ENCODE measurements at regions not wholly inside any gene's neighbourhood (a gene's known extent, or its start where the extent isn't known, plus 50 kb on each side); places are given as distances from the start of the nearest gene placed in this dataset.

DNA sequence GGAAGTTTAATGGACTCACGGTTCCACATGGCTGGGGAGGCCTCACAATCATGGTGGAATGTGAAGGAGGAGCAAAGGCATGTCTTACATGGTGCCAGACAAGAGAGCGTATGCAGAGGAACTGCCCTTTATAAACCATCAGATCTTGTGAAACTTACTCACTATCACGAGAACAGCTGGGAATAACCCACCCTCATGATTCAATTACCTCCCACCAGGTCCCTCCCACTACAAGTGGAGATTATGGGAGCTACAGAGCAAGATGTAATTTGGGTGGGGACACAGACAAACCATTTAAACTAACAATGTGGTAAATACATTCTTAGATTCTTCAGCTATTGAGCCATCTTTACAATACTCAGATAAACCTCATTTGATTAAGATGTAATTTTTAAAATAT is 176.1 kb downstream of the SH3BP4 start:
- H3K56ac ChIP-seq (replicated peaks; ENCODE audit: insufficient read length, low read depth, low read length), result no peak overlapping the region
- no peaks in the 10 kb centered on the region for H4K20me1 ChIP-seq (replicated peaks in 1 of 2; ENCODE audit: control insufficient read depth in 1 of 2, insufficient read depth in 2 of 2, low read length in 2 of 2)
- no peak overlapping the region for H3K9ac ChIP-seq (replicated peaks in 1 of 4; ENCODE audit: extremely low read depth in 1 of 4, low read depth in 3 of 4, low read length in 3 of 4)
- no peak overlapping the region for H3K18ac ChIP-seq (ENCODE audit: extremely low read depth, low read length)
- H3K14ac ChIP-seq (ENCODE audit: insufficient read length), result no peak overlapping the region
- no peaks in the 10 kb centered on the region for H3K79me1 ChIP-seq (ENCODE audit: low read depth, low read length)
- no peak overlapping the region for H2BK15ac ChIP-seq (ENCODE audit: low read length)
- H3K23me2 ChIP-seq (ENCODE audit: low read depth, low read length), result no peaks in the 10 kb centered on the region
- H3K27me3 ChIP-seq (replicated peaks in 1 of 4; ENCODE audit: control insufficient read depth in 3 of 4, extremely low read depth in 1 of 4, insufficient read depth in 3 of 4, low read length in 3 of 4), result peaks cover 21 to 69% (median 48%) of the 10 kb centered on the region in 4 experiments
- no peak for DNase-seq (ENCODE audit: low read depth in 1 of 2, low spot score in 2 of 2)
- ChIA-PET POLR2A (ENCODE audit: partially characterized antibody) (no interaction called here), CTCF (ENCODE audit: partially characterized antibody) (interaction anchor here (1.5 kb wide), 1 partner anchor 21 kb away, joined by 4 read pairs; no protein-coding TSS in a partner anchor)
- H2BK120ac ChIP-seq (replicated peaks; ENCODE audit: low read depth, low read length), result no peak overlapping the region
- no peak overlapping the region for H2BK5ac ChIP-seq (ENCODE audit: low read depth, low read length)
- no peak overlapping the region for H2BK12ac ChIP-seq (ENCODE audit: low read depth, low read length)
- H3K4me2 ChIP-seq (ENCODE audit: insufficient read depth in 1 of 2, low read depth in 2 of 2, low read length in 2 of 2), result no peak overlapping the region
- H3K27ac ChIP-seq (ENCODE audit: low read depth, low read length), result no peak overlapping the region
- no peak overlapping the region for H2BK20ac ChIP-seq (ENCODE audit: low read length)
- H3K4me1 ChIP-seq (replicated peaks in 1 of 4; ENCODE audit: control insufficient read depth in 3 of 4, insufficient read depth in 4 of 4, low read length in 3 of 4), result peaks cover 0 to 5% (median 0%) of the 10 kb centered on the region in 4 experiments; a peak in 1 of 7 replicates
- no peaks in the 10 kb centered on the region for H3K36me3 ChIP-seq (ENCODE audit: control insufficient read depth in 2 of 4, insufficient read depth in 4 of 4, low read length in 3 of 4)
- no peak overlapping the region for H2AFZ ChIP-seq (ENCODE audit: low read length)
- H3K79me2 ChIP-seq (ENCODE audit: control insufficient read depth in 1 of 2, insufficient read depth in 2 of 2, low read length in 2 of 2), result no peaks in the 10 kb centered on the region
- no peak overlapping the region for H3K4ac ChIP-seq (replicated peaks; ENCODE audit: insufficient read length, low read depth, low read length)
- H4K5ac ChIP-seq (ENCODE audit: insufficient read length, low read depth, low read length), result no peak overlapping the region
- H3K9me3 ChIP-seq (ENCODE audit: insufficient read depth in 2 of 2, low read depth in 1 of 2, low read length in 1 of 2), result no peaks in the 10 kb centered on the region
- WGBS, 2 experiments (ENCODE audit: extremely low coverage in 1 of 2, insufficient coverage in 1 of 2, insufficient read length in 1 of 2, insufficient replicate concordance in 2 of 2, low coverage in 1 of 2, low lambda C conversion rate in 2 of 2, missing lambda C conversion rate in 1 of 2), result 92% methylated on average over 3 of the region's 3 CpGs; no CpG with 5 or more reads in 1 of the 2 experiments
- no peak overlapping the region for H2AK5ac ChIP-seq (ENCODE audit: low read depth, low read length)
- TF ChIP-seq CTBP2 (IDR thresholded peaks at IDR 0.05; ENCODE audit: borderline replicate concordance, insufficient read depth, insufficient read length, low read length) (no peak), RNF2 (IDR thresholded peaks at IDR 0.05; ENCODE audit: borderline replicate concordance, low read depth, low read length, missing control alignments, poor library complexity, severe bottlenecking) (no peak)
- H3K4me3 ChIP-seq (ENCODE audit: extremely low read depth in 1 of 4, insufficient read depth in 2 of 4, low read depth in 3 of 4, low read length in 4 of 4), result no peak overlapping the region
- H4K91ac ChIP-seq (replicated peaks; ENCODE audit: insufficient read length, low read length), result no peak overlapping the region
- no peak for FAIRE-seq
- H3K23ac ChIP-seq (ENCODE audit: insufficient read length), result no peak overlapping the region
- H4K8ac ChIP-seq (ENCODE audit: extremely low read depth, insufficient read depth, low read length), result no peak overlapping the region
